Heart right ventricle (tissue), 16 donors: ENCODE measurements at regions not wholly inside any gene's neighbourhood (a gene's known extent, or its start where the extent isn't known, plus 50 kb on each side); places are given as distances from the start of the nearest gene placed in this dataset.

Source experiments
- ATAC-seq, 8 donors: fragments of 200-7000 bp; cut with Tn5 transposase; one replicate each; pipeline ENCODE4 v1.9.1; 2020; ENCODE audit warnings: mild to moderate bottlenecking in 8 of 8, moderate library complexity in 8 of 8, moderate number of reproducible peaks in 1 of 8
- DNase-seq, 2 donors: peaks; one replicate each; pipeline ENCODE4 v3.0.0-alpha.2; 2020
- H3K27ac ChIP-seq, 10 donors: fragments of 200-600 bp; sonication (generic) in 2 of 10; one replicate each; pipeline versions ENCODE4 v1.5.0 to v1.8.0; 2020 to 2022; ENCODE audit warnings: mild to moderate bottlenecking in 3 of 10
- H3K27me3 ChIP-seq, 7 donors: fragments of 200-600 bp; one replicate each; pipeline ENCODE4 v1.8.0; 2021 to 2022; ENCODE audit warnings: mild to moderate bottlenecking in 2 of 7
- H3K36me3 ChIP-seq, 9 donors: fragments of 200-600 bp; sonication (generic) in 1 of 9; one replicate each; pipeline versions ENCODE4 v1.5.0 to v1.8.0; 2020 to 2022; ENCODE audit warnings: mild to moderate bottlenecking in 2 of 9
- H3K4me1 ChIP-seq, 9 donors: fragments of 200-600 bp; sonication (generic) in 1 of 9; one replicate each; pipeline versions ENCODE4 v1.5.0 to v1.8.0; 2020 to 2022; ENCODE audit warnings: mild to moderate bottlenecking in 4 of 9
- H3K4me3 ChIP-seq, 10 donors: fragments of 200-600 bp; sonication (generic) in 2 of 10; one replicate each; pipeline versions ENCODE4 v1.5.0 to v1.8.0; 2020 to 2022; ENCODE audit warnings: mild to moderate bottlenecking in 7 of 10, moderate library complexity in 2 of 10
- H3K9me3 ChIP-seq, 11 donors: fragments of 200-600 bp in 10 of 11; sonication (generic) in 2 of 11; one replicate each; pipeline versions ENCODE4 v1.5.0 to v1.8.0; 2013 to 2022; ENCODE audit warnings: mild to moderate bottlenecking in 2 of 11, control low read depth in 1 of 11, moderate library complexity in 1 of 11
- CTCF ChIP-seq, 9 donors: fragments of 200-600 bp; sonication (generic) in 2 of 9; IDR thresholded peaks; one replicate each; pipeline versions ENCODE4 v1.5.0 to v1.8.0; 2021 to 2022; ENCODE audit warnings: antibody characterized with exemption in 9 of 9, mild to moderate bottlenecking in 5 of 9, moderate library complexity in 1 of 9
- WGBS, 2 donors: extraction: QIAGEN DNeasy Blood & Tissue Kit; methylation state at CpG; one replicate each; pipeline ENCODE4 v1.1.7; 2013; ENCODE audit warnings: inconsistent platforms in 1 of 2; 5-methylcytosine and 5-hydroxymethylcytosine counted together
- intact Hi-C, 10 donors: fragments of 100-400 bp; cut with DNase I; formaldehyde crosslinking; loops; one replicate each; pipeline versions ENCODE4 v1.11.1 to v1.14.2; 2022
- donor health status: Arrhythmogenic right ventricular cardiomyopathy.
- donor health status: ischemic (EF 13 %, LVEDD 7.1; RV severe dilation, severe dysfunction).
- donor health status: healthy with polysubstance abuse.
- donor health status: DM: no; HTN: yes; CAD: no.
- donor health status: DM: no; HTN: no; CAD: no.
- donor health status: ischemic (EF 25% LVEDD 6.9; RV normal size, moderate dysfunction).
- donor health status: ischemic (EF 25% LVEDD 5.7; RV mildly dilated, moderate dysfunction).
- donor health status: healthy.
- donor health status: DM: yes; HTN: yes; CAD: no.
- donor health status: Ischemic cardiomyopathy.
- donor health status: ischemic (EF 35%, LVEDD 5.7; RV mildly dilated, moderate dysfunction).
- donor health status: nonischemic (EF 11% LVEDD 7.7; RV severe dilation, severe dysfunction).
- donor health status: DM: yes; HTN: yes; CAD: no.
- donor health status: PGD.
- donor health status: ischemic (EF 29% LVEDD 5.4; RV normal size, mild dysfunction).
- donor health status: nonischemic (EF 23%, LVEDD 6.1; RV moderate dilation, normal function).

GRCh38 chr6:165747963-165748362 is 84.9 kb upstream of the PDE10A start:
- DNase-seq (no peak), ATAC-seq (no peak)
- H3K36me3 ChIP-seq: no peaks in the 10 kb centered on the region
- no peaks in the 10 kb centered on the region for H3K27me3 ChIP-seq
- peaks cover 0 to 4% (median 0%) of the 10 kb centered on the region in 11 donors for H3K9me3 ChIP-seq
- H3K4me3 ChIP-seq: no peak overlapping the region
- TF ChIP-seq CTCF (IDR thresholded peaks at IDR 0.05): no peak
- H3K4me1 ChIP-seq: peaks cover 0 to 13% (median 6%) of the 10 kb centered on the region in 9 donors
- intact Hi-C loops: no loop called here
- H3K27ac ChIP-seq: no peak overlapping the region
- WGBS, 2 donors: 86 to 96% methylated on average over 4 of the region's 4 CpGs

DNA sequence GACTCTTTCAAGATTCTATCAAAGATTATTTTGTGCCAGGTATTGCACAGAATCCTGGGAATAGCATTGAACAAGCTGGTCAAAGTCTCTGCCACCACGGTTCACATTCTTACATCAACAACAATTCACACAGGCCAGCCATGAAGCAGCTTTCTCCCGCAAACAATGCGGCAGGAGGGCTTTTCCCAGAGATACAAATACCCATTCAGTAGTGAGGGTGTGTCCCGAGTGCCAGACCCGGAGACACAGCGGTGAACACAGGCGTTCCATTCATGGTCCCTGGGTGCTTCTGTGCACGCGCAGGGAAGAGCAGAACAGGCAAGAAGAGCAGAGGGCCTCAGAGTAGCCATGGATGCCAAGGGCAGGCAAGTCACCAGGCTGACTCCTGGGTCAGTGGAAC is 83.3 kb upstream of the PDE10A start:
- Histone ChIP-seq H3K4me3 (no peak overlapping the region), H3K9me3 (no peaks in the 10 kb centered on the region), H3K36me3 (no peaks in the 10 kb centered on the region), H3K27ac (no peak overlapping the region), H3K4me1 (peaks cover 0 to 13% (median 6%) of the 10 kb centered on the region in 9 donors), H3K27me3 (no peaks in the 10 kb centered on the region)
- TF ChIP-seq CTCF (IDR thresholded peaks at IDR 0.05): no peak
- intact Hi-C loops: no loop called here
- DNase-seq (no peak), ATAC-seq (no peak)
- WGBS, 2 donors: 86 to 89% methylated on average over 9 of the region's 9 CpGs

DNA sequence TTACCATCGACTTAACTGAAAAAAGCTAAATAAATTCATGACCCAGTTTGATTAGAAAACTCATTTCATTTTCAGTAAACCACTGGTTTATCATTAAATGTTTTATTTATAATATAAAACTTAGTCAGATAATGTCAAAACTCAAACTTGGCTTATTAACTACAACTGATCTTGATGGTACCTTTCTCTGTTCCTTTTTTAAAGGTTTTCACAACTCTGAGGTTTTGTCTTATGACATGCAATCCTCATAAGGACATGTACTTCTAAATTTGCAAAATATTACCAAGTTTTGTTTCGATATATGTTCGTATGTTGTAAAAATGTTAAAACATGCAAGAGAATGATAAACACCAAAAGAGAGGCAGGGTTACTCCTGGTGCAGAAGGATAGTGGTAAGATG is 82.5 kb upstream of the PDE10A start:
- DNase-seq (no peak), ATAC-seq (no peak)
- H3K4me3 ChIP-seq: no peak overlapping the region
- peaks cover 0 to 13% (median 6%) of the 10 kb centered on the region in 9 donors for H3K4me1 ChIP-seq
- no peak for TF ChIP-seq CTCF (IDR thresholded peaks at IDR 0.05)
- no peaks in the 10 kb centered on the region for H3K27me3 ChIP-seq
- H3K36me3 ChIP-seq: no peaks in the 10 kb centered on the region
- no peak overlapping the region for H3K27ac ChIP-seq
- 91 to 93% methylated on average over 3 of the region's 3 CpGs for WGBS, 2 donors
- no peaks in the 10 kb centered on the region for H3K9me3 ChIP-seq
- intact Hi-C loops: no loop called here

DNA sequence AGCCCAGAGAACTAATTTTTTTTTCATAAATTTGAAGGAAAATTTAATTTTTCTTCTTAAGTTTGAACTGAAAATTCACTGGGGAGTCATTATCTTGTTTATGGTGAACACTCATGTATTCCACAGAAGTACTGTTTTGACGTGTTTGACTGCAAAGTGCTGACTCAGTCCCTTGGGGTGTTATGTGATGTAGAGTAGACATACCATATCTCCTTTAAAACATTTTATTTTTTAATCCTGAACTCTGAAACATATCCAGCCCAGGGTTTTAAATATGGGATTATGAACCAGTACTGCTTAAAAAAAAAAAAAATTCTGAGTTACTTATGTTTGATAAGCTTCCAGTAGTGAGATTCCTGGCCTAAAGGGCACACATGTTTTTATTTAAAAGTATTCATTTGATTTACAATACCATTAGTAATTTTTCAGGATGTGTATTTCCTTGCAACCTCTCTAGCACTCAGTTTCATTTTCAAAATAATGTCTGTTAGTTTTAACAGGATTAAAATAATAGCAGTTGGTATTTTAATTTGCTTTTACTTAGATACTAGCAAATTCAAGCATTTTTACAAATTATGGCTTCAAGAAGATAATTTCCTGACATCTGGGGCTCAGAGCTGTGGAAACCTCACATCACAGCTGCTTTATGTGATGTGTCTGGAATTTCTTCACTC is 81.7 kb upstream of the PDE10A start:
- ATAC-seq: no peak
- no peak for DNase-seq
- H3K9me3 ChIP-seq: no peaks in the 10 kb centered on the region
- TF ChIP-seq CTCF (IDR thresholded peaks at IDR 0.05): no peak
- peaks cover 0 to 13% (median 6%) of the 10 kb centered on the region in 9 donors for H3K4me1 ChIP-seq
- no peaks in the 10 kb centered on the region for H3K27me3 ChIP-seq
- peak overlapping the region in 2 of 10 donors; percentile 11 to 17 for H3K27ac ChIP-seq
- intact Hi-C loops: no loop called here
- no peaks in the 10 kb centered on the region for H3K36me3 ChIP-seq
- WGBS, 2 donors: 13 to 15% methylated on average over 1 of the region's 1 CpG
- H3K4me3 ChIP-seq: no peak overlapping the region
